HEK293 (cell line): ENCODE measurements at regions not wholly inside any gene's neighbourhood (a gene's known extent, or its start where the extent isn't known, plus 50 kb on each side); places are given as distances from the start of the nearest gene placed in this dataset.

Experiments
- CTCF ChIA-PET: fragments of 350-600 bp; formaldehyde crosslinking; extraction: SDS; loops from one replicate; lab custom pipeline; 2021; ENCODE audit warnings: antibody characterized with exemption; lab: Yijun Ruan, JAX
- POLR2A ChIA-PET: fragments of 300-600 bp; formaldehyde crosslinking; extraction: SDS; loops from one replicate; lab custom pipeline; 2020; ENCODE audit warnings: antibody characterized with exemption, inconsistent platforms; lab: Yijun Ruan, JAX
- H3K27ac ChIP-seq: fragments of 200-500 bp; sonication (Bioruptor generic); 2 replicates; pipeline ENCODE4 v1.5.1; 2014; ENCODE audit warnings: low read depth, low read length, control low read depth, inconsistent platforms; ENCODE audit errors: extremely low read depth
- H3K36me3 ChIP-seq, 2 experiments: fragments of 200-500 bp in 1 of 2; sonication (Bioruptor generic) in 1 of 2; 1 replicate in 1 of 2; 2 replicates in 1 of 2; pipeline ENCODE4 v1.5.1; 2014 to 2017; ENCODE audit warnings: inconsistent platforms in 2 of 2, low read length in 2 of 2; ENCODE audit not compliant: control insufficient read depth in 2 of 2, insufficient read depth in 1 of 2
- H3K4me1 ChIP-seq: fragments of 200-500 bp; sonication (Bioruptor generic); 2 replicates; pipeline ENCODE4 v1.5.1; 2014; ENCODE audit warnings: mild to moderate bottlenecking, low read length, inconsistent platforms; ENCODE audit not compliant: control insufficient read depth, insufficient read depth
- H3K4me3 ChIP-seq: 2 replicates; pipeline ENCODE4 v1.5.1; 2011; ENCODE audit warnings: low read depth, mild to moderate bottlenecking, control low read depth, low read length, moderate library complexity
- H3K9me3 ChIP-seq: fragments of 200-500 bp; sonication (Bioruptor generic); 2 replicates; pipeline ENCODE4 v1.5.1; 2014; ENCODE audit warnings: low read depth, low read length, inconsistent platforms; ENCODE audit not compliant: control insufficient read depth, insufficient read depth
- PRDM6 ChIP-seq: fragments of 450-650 bp; formaldehyde crosslinking; IDR thresholded peaks from 2 replicates; pipeline ENCODE4 v1.5.1; 2017; ENCODE audit warnings: missing biosample characterization, missing genetic modification characterization
- SETDB1 ChIP-seq: IDR thresholded peaks from one replicate; pipeline ENCODE4 v1.6.1; 2017; ENCODE audit warnings: mild to moderate bottlenecking, low read length, moderate library complexity, mixed read lengths; ENCODE audit not compliant: insufficient read length
- ZBTB21 ChIP-seq: fragments of 450-650 bp; formaldehyde crosslinking; IDR thresholded peaks from 2 replicates; pipeline ENCODE4 v1.5.1; 2017; ENCODE audit warnings: missing biosample characterization, missing genetic modification characterization
- ZNF10 ChIP-seq: fragments of 450-650 bp; formaldehyde crosslinking; IDR thresholded peaks from 2 replicates; pipeline ENCODE4 v1.5.1; 2017; ENCODE audit warnings: missing biosample characterization, missing genetic modification characterization
- ZNF112 ChIP-seq: fragments of 450-650 bp; formaldehyde crosslinking; IDR thresholded peaks from 2 replicates; pipeline ENCODE4 v1.5.0; 2017; ENCODE audit warnings: missing biosample characterization, missing genetic modification characterization
- ZNF114 ChIP-seq: fragments of 450-650 bp; formaldehyde crosslinking; IDR thresholded peaks from 2 replicates; pipeline ENCODE4 v1.5.0; 2017; ENCODE audit warnings: missing biosample characterization, missing genetic modification characterization
- ZNF155 ChIP-seq: fragments of 450-650 bp; formaldehyde crosslinking; IDR thresholded peaks from 2 replicates; pipeline ENCODE4 v1.5.1; 2016; ENCODE audit warnings: missing biosample characterization, missing genetic modification characterization
- ZNF175 ChIP-seq: fragments of 450-650 bp; formaldehyde crosslinking; IDR thresholded peaks from 2 replicates; pipeline ENCODE4 v1.5.1; 2016; ENCODE audit warnings: missing biosample characterization, missing genetic modification characterization
- ZNF184 ChIP-seq: fragments of 450-650 bp; IDR thresholded peaks from 2 replicates; pipeline ENCODE4 v1.5.1; 2018; ENCODE audit warnings: missing biosample characterization, mild to moderate bottlenecking, missing genetic modification characterization
- ZNF350 ChIP-seq: fragments of 450-650 bp; formaldehyde crosslinking; IDR thresholded peaks from 2 replicates; pipeline ENCODE4 v1.5.0; 2017; ENCODE audit warnings: missing biosample characterization, mild to moderate bottlenecking, missing genetic modification characterization
- ZNF366 ChIP-seq: fragments of 450-650 bp; formaldehyde crosslinking; conservative IDR thresholded peaks from 2 replicates; pipeline ENCODE4 v1.5.1; 2016; ENCODE audit warnings: missing biosample characterization, missing genetic modification characterization
- ZNF391 ChIP-seq: fragments of 450-650 bp; formaldehyde crosslinking; IDR thresholded peaks from 2 replicates; pipeline ENCODE4 v1.5.1; 2016; ENCODE audit warnings: low read depth, missing biosample characterization, missing genetic modification characterization, borderline replicate concordance
- ZNF394 ChIP-seq: fragments of 450-650 bp; formaldehyde crosslinking; IDR thresholded peaks from 2 replicates; pipeline ENCODE4 v1.5.1; 2016; ENCODE audit warnings: missing biosample characterization, missing genetic modification characterization, mild to moderate bottlenecking, moderate library complexity, borderline replicate concordance
- ZNF404 ChIP-seq: fragments of 450-650 bp; formaldehyde crosslinking; IDR thresholded peaks from 2 replicates; pipeline ENCODE4 v1.5.1; 2017; ENCODE audit warnings: missing biosample characterization, missing genetic modification characterization
- ZNF423 ChIP-seq: fragments of 450-650 bp; formaldehyde crosslinking; IDR thresholded peaks from 2 replicates; pipeline ENCODE4 v1.5.1; 2016; ENCODE audit warnings: missing biosample characterization, missing genetic modification characterization
- ZNF426 ChIP-seq: fragments of 450-650 bp; formaldehyde crosslinking; IDR thresholded peaks from 2 replicates; pipeline ENCODE4 v1.5.1; 2017; ENCODE audit warnings: missing biosample characterization, missing genetic modification characterization, mild to moderate bottlenecking, inconsistent platforms, moderate library complexity
- ZNF518A ChIP-seq: fragments of 450-650 bp; formaldehyde crosslinking; conservative IDR thresholded peaks from 2 replicates; pipeline ENCODE4 v1.5.1; 2016; ENCODE audit warnings: low read depth, missing biosample characterization, missing genetic modification characterization
- ZNF530 ChIP-seq: fragments of 450-650 bp; formaldehyde crosslinking; IDR thresholded peaks from 2 replicates; pipeline ENCODE4 v1.5.1; 2016; ENCODE audit warnings: low read depth, missing biosample characterization, missing genetic modification characterization
- ZNF692 ChIP-seq: fragments of 450-650 bp; formaldehyde crosslinking; IDR thresholded peaks from 2 replicates; pipeline ENCODE4 v1.5.1; 2016; ENCODE audit warnings: missing biosample characterization, missing genetic modification characterization

GRCh38 chr6:43842231-43842794 is 72.3 kb downstream of the VEGFA start:
- no peak overlapping the region for H3K27ac ChIP-seq
- CTCF ChIA-PET, result interaction anchor here (1.2 kb wide), 1 partner anchor 74 kb away, joined by 5 read pairs; no protein-coding TSS in a partner anchor
- TF ChIP-seq PRDM6 (tag by site-specific recombination), result no peak
- TF ChIP-seq ZNF530, result no peak
- no peak for TF ChIP-seq ZNF404 (tag by site-specific recombination)
- no peak for TF ChIP-seq ZNF184 (tag by site-specific recombination)
- no peak for TF ChIP-seq ZNF391 (tag by site-specific recombination)
- no peak for TF ChIP-seq ZNF692 (tag by site-specific recombination)
- no peak for TF ChIP-seq ZNF175 (tag by site-specific recombination)
- TF ChIP-seq ZNF366 (tag by site-specific recombination), result no peak
- H3K4me1 ChIP-seq, result no peaks in the 10 kb centered on the region
- no peak overlapping the region for H3K4me3 ChIP-seq
- POLR2A ChIA-PET, result no interaction called here
- no peaks in the 10 kb centered on the region for H3K9me3 ChIP-seq
- H3K36me3 ChIP-seq, result no peaks in the 10 kb centered on the region

GRCh38 chr6:43840490-43841218 is 70.6 kb downstream of the VEGFA start:
- Histone ChIP-seq H3K9me3 (no peaks in the 10 kb centered on the region), H3K36me3 (no peaks in the 10 kb centered on the region), H3K4me1 (no peaks in the 10 kb centered on the region), H3K4me3 (no peak overlapping the region), H3K27ac (no peak overlapping the region)
- TF ChIP-seq ZNF426 (tag by site-specific recombination) (no peak), ZNF394 (tag by site-specific recombination) (no peak)
- ChIA-PET POLR2A (no interaction called here), CTCF (interaction anchor here (0.6 to 1.5 kb wide), 9 partner anchors 12 to 239 kb away, joined by 3 to 5 read pairs (median 3); no protein-coding TSS in a partner anchor)

GRCh38 chr6:43838276-43839036 is 68.4 kb downstream of the VEGFA start:
- no peaks in the 10 kb centered on the region for H3K9me3 ChIP-seq
- H3K36me3 ChIP-seq, result no peaks in the 10 kb centered on the region
- H3K4me1 ChIP-seq, result no peaks in the 10 kb centered on the region
- ChIA-PET CTCF (interaction anchor here (0.6 to 1.5 kb wide), 22 partner anchors 8 to 262 kb away, joined by 3 to 12 read pairs (median 4); partner anchors contain the start of gene VEGFA), POLR2A (no interaction called here)
- H3K27ac ChIP-seq, result no peak overlapping the region
- H3K4me3 ChIP-seq, result no peak overlapping the region
- TF ChIP-seq ZNF404 (tag by site-specific recombination), result no peak
- TF ChIP-seq ZNF518A (tag by site-specific recombination), result no peak
- TF ChIP-seq ZNF423 (tag by site-specific recombination), result no peak
- TF ChIP-seq ZNF114 (tag by site-specific recombination), result no peak
- no peak for TF ChIP-seq ZNF350 (tag by site-specific recombination)
- TF ChIP-seq ZNF155 (tag by site-specific recombination), result no peak
- TF ChIP-seq ZNF10, result no peak
- TF ChIP-seq ZBTB21 (tag by site-specific recombination), result no peak
- TF ChIP-seq SETDB1, result no peak
- no peak for TF ChIP-seq ZNF112
